SU-DHL-6 (cell line): ENCODE measurements at regions not wholly inside any gene's neighbourhood (a gene's known extent, or its start where the extent isn't known, plus 50 kb on each side); places are given as distances from the start of the nearest gene placed in this dataset.

Experiments used
- H2AFZ ChIP-seq: fragments of 200-600 bp; sonication (generic); 2 replicates; pipeline ENCODE4 v1.6.1; 2014; ENCODE audit warnings: low read depth, mild to moderate bottlenecking, moderate library complexity, mixed read lengths, antibody characterized with exemption, low read length; ENCODE audit not compliant: severe bottlenecking
- H3F3A ChIP-seq: fragments of 200-600 bp; shearing (Covaris generic); 2 replicates; pipeline ENCODE4 v1.6.0; 2016; ENCODE audit warnings: antibody characterized with exemption, mild to moderate bottlenecking; ENCODE audit not compliant: insufficient read depth
- H3K27ac ChIP-seq: fragments of 200-600 bp; sonication (generic); 2 replicates; pipeline ENCODE4 v1.5.1; 2016; ENCODE audit warnings: low read depth, mild to moderate bottlenecking, low read length, moderate library complexity, mixed read lengths
- H3K27me3 ChIP-seq: fragments of 200-600 bp; sonication (generic), shearing (Covaris generic); 2 replicates; pipeline ENCODE4 v1.6.0; 2014; ENCODE audit warnings: mild to moderate bottlenecking, low read length
- H3K36me3 ChIP-seq: fragments of 200-600 bp; sonication (generic); 2 replicates; pipeline ENCODE4 v1.6.1; 2014; ENCODE audit warnings: mild to moderate bottlenecking, low read length, mixed read lengths
- H3K4me2 ChIP-seq: fragments of 300-600, 200-600 bp; shearing (Covaris generic), sonication (generic); 2 replicates; pipeline ENCODE4 v1.6.0; 2014; ENCODE audit warnings: low read length, low read depth, mild to moderate bottlenecking; ENCODE audit not compliant: poor library complexity, severe bottlenecking
- H3K4me3 ChIP-seq: fragments of 200-600 bp; sonication (generic); 2 replicates; pipeline ENCODE4 v1.5.1; 2014; ENCODE audit warnings: antibody characterized with exemption, low read length, mild to moderate bottlenecking, mixed read lengths; ENCODE audit not compliant: insufficient read depth, poor library complexity, severe bottlenecking
- H3K79me2 ChIP-seq: fragments of 200-600 bp; sonication (generic); 2 replicates; pipeline ENCODE4 v1.6.1; 2014; ENCODE audit warnings: mild to moderate bottlenecking, low read length, moderate library complexity; ENCODE audit not compliant: insufficient read depth
- H3K9ac ChIP-seq: fragments of 200-600 bp; sonication (generic); 2 replicates; pipeline ENCODE4 v1.7.0; 2014; ENCODE audit warnings: mild to moderate bottlenecking, low read length
- H3K9me2 ChIP-seq: fragments of 200-600 bp; sonication (generic); replicated peaks from 2 replicates; pipeline ENCODE4 v1.6.1; 2014; ENCODE audit warnings: low read length; ENCODE audit not compliant: insufficient read depth
- H3K9me3 ChIP-seq: fragments of 200-600 bp; sonication (generic); 2 replicates; pipeline ENCODE4 v1.6.1; 2014; ENCODE audit warnings: low read length, mixed read lengths; ENCODE audit not compliant: insufficient read depth
- H4K20me1 ChIP-seq: fragments of 200-600 bp; sonication (generic); 2 replicates; pipeline ENCODE4 v1.6.1; 2014; ENCODE audit warnings: low read depth, mild to moderate bottlenecking, antibody characterized with exemption, low read length, moderate library complexity, mixed read lengths
- CTCF ChIP-seq: fragments of 200-600 bp; sonication (generic); IDR thresholded peaks from one replicate; pipeline ENCODE4 v1.5.1; 2017; ENCODE audit warnings: antibody characterized with exemption, mild to moderate bottlenecking, low read length, moderate library complexity; ENCODE audit not compliant: insufficient read depth, poor library complexity, severe bottlenecking
- EZH2phosphoT487 ChIP-seq: fragments of 200-600 bp; sonication (generic), shearing (Covaris generic); conservative IDR thresholded peaks from 2 replicates; pipeline ENCODE4 v1.6.1; 2018; ENCODE audit warnings: mild to moderate bottlenecking, antibody characterized with exemption, low read length, moderate library complexity, mixed read lengths

GRCh38 chr15:81853150-81853748 lies 192.6 kb downstream of the MEX3B start:
- Histone ChIP-seq H3K36me3 (no peaks in the 10 kb centered on the region), H3K9me2 (no peaks in the 10 kb centered on the region), H3K9me3 (no peaks in the 10 kb centered on the region), H3F3A (no peaks in the 10 kb centered on the region), H3K79me2 (no peaks in the 10 kb centered on the region), H4K20me1 (no peaks in the 10 kb centered on the region), H3K4me3 (no peak overlapping the region), H2AFZ (no peak overlapping the region), H3K27ac (no peak overlapping the region), H3K4me2 (no peak overlapping the region), H3K9ac (no peak overlapping the region), H3K27me3 (no peaks in the 10 kb centered on the region)
- TF ChIP-seq CTCF (no peak), EZH2phosphoT487 (no peak)

- Histone ChIP-seq H3K9me2 (no peaks in the 10 kb centered on the region), H3F3A (no peaks in the 10 kb centered on the region), H3K27me3 (no peaks in the 10 kb centered on the region), H3K9me3 (no peaks in the 10 kb centered on the region), H3K9ac (no peak overlapping the region), H4K20me1 (no peaks in the 10 kb centered on the region), H3K4me3 (no peak overlapping the region), H3K79me2 (no peaks in the 10 kb centered on the region), H3K4me2 (no peak overlapping the region), H2AFZ (no peak overlapping the region), H3K27ac (no peak overlapping the region), H3K36me3 (no peaks in the 10 kb centered on the region)
- no peak for TF ChIP-seq EZH2phosphoT487
Observed at GRCh38 chr15:81852411-81853149, 193.2 kb downstream of the MEX3B start.

GRCh38 chr15:81851757-81852156 lies 194.1 kb downstream of the MEX3B start:
- no peaks in the 10 kb centered on the region for H4K20me1 ChIP-seq
- no peak overlapping the region for H3K4me2 ChIP-seq
- no peaks in the 10 kb centered on the region for H3K9me3 ChIP-seq
- no peaks in the 10 kb centered on the region for H3K9me2 ChIP-seq
- H3K9ac ChIP-seq, result no peak overlapping the region
- H3K36me3 ChIP-seq, result no peaks in the 10 kb centered on the region
- no peak overlapping the region for H3K27ac ChIP-seq
- H2AFZ ChIP-seq, result no peak overlapping the region
- H3K4me3 ChIP-seq, result no peak overlapping the region
- no peaks in the 10 kb centered on the region for H3F3A ChIP-seq
- H3K79me2 ChIP-seq, result no peaks in the 10 kb centered on the region
- TF ChIP-seq EZH2phosphoT487 (no peak), CTCF (no peak)
- H3K27me3 ChIP-seq, result no peaks in the 10 kb centered on the region

- H3K9ac ChIP-seq, result no peak overlapping the region
- no peak for TF ChIP-seq EZH2phosphoT487
- TF ChIP-seq CTCF, result no peak
- H3K36me3 ChIP-seq, result no peaks in the 10 kb centered on the region
- H2AFZ ChIP-seq, result no peak overlapping the region
- H4K20me1 ChIP-seq, result no peaks in the 10 kb centered on the region
- no peak overlapping the region for H3K4me3 ChIP-seq
- no peak overlapping the region for H3K27ac ChIP-seq
- no peaks in the 10 kb centered on the region for H3K27me3 ChIP-seq
- no peaks in the 10 kb centered on the region for H3K79me2 ChIP-seq
- H3K4me2 ChIP-seq, result no peak overlapping the region
- H3K9me3 ChIP-seq, result no peaks in the 10 kb centered on the region
- H3K9me2 ChIP-seq, result no peaks in the 10 kb centered on the region
- no peaks in the 10 kb centered on the region for H3F3A ChIP-seq
Observed at GRCh38 chr15:81851325-81851724, 194.5 kb downstream of the MEX3B start.
